NB4 (cell line): ENCODE measurements at regions not wholly inside any gene's neighbourhood (a gene's known extent, or its start where the extent isn't known, plus 50 kb on each side); places are given as distances from the start of the nearest gene placed in this dataset.
"Not testable (repeated sequence)": the region's sequence is repeated elsewhere in the genome, so short reads cannot be mapped to it uniquely, and the experiment has no call there.

Source experiments
- DNase-seq: peaks from one replicate; pipeline ENCODE4 v3.0.0; 2010; ENCODE audit warnings: low read depth
- H3K4me3 ChIP-seq: one replicate; pipeline ENCODE4 v1.5.1; 2011; ENCODE audit warnings: mild to moderate bottlenecking, low read depth, low read length, moderate library complexity
- CTCF ChIP-seq: IDR thresholded peaks from one replicate; pipeline ENCODE4 v1.5.1; 2012; ENCODE audit warnings: low read depth, low read length
- MAX ChIP-seq: IDR thresholded peaks from 2 replicates; pipeline ENCODE4 v1.6.1; 2011; ENCODE audit warnings: low read depth, low read length
- MYC ChIP-seq: IDR thresholded peaks from 2 replicates; pipeline ENCODE4 v1.6.1; 2011; ENCODE audit warnings: low read depth, low read length
- POLR2A ChIP-seq: IDR thresholded peaks from 2 replicates; pipeline ENCODE4 v1.6.1; 2011; ENCODE audit warnings: mild to moderate bottlenecking; ENCODE audit not compliant: insufficient read length; ENCODE audit errors: extremely low read depth

GRCh38 chr14:22296088-22296487 is 292.9 kb downstream of the DAD1 start:
- H3K4me3 ChIP-seq: no peak overlapping the region
- no peak for TF ChIP-seq MYC
- TF ChIP-seq CTCF: no peak
- no peak for TF ChIP-seq MAX
- no peak for TF ChIP-seq POLR2A
- DNase-seq: no peak

GRCh38 chr14:22291406-22291805 is 297.6 kb downstream of the DAD1 start:
- DNase-seq: no peak
- H3K4me3 ChIP-seq: no peak overlapping the region
- TF ChIP-seq POLR2A (no peak), MAX (no peak), MYC (no peak), CTCF (no peak)

- TF ChIP-seq CTCF (no peak), MAX (no peak), POLR2A (no peak), MYC (no peak)
- H3K4me3 ChIP-seq: no peak overlapping the region
- no peak for DNase-seq
Observed at GRCh38 chr14:22289570-22289969, 299.5 kb downstream of the DAD1 start.

- DNase-seq: no peak
- TF ChIP-seq POLR2A: no peak
- TF ChIP-seq MAX: no peak
- no peak for TF ChIP-seq CTCF
- TF ChIP-seq MYC: no peak
- H3K4me3 ChIP-seq: no peak overlapping the region
Observed at GRCh38 chr14:22285991-22286390, 303.0 kb downstream of the DAD1 start.

- TF ChIP-seq MAX: no peak
- TF ChIP-seq CTCF: no peak
- no peak for TF ChIP-seq MYC
- TF ChIP-seq POLR2A: no peak
- peak; percentile 12 for DNase-seq
- H3K4me3 ChIP-seq: no peak overlapping the region
Observed at GRCh38 chr14:22282949-22283348, 306.1 kb downstream of the DAD1 start.

- H3K4me3 ChIP-seq: no peak overlapping the region
- TF ChIP-seq CTCF (no peak), MYC (no peak), MAX (no peak), POLR2A (no peak)
- peak; percentile 40 for DNase-seq
Observed at GRCh38 chr14:22282417-22282816, 306.6 kb downstream of the DAD1 start.

GRCh38 chr14:22281447-22281874 is 307.6 kb downstream of the DAD1 start:
- DNase-seq: peak; percentile 21
- H3K4me3 ChIP-seq: not testable (repeated sequence)
